ENCODE measurements at regions not wholly inside any gene's neighbourhood (a gene's known extent, or its start where the extent isn't known, plus 50 kb on each side); places are given as distances from the start of the nearest gene placed in this dataset.

- Histone ChIP-seq H3K4me2 (ENCODE audit: control insufficient read depth, extremely low read depth, insufficient read depth, low read depth, low read length) (no peak overlapping the region), H2AFZ (ENCODE audit: control insufficient read depth, low read length) (no peak overlapping the region), H3K9me3 (ENCODE audit: control insufficient read depth, low read depth, low read length) (no peaks in the 10 kb centered on the region), H3K27me3 (ENCODE audit: control insufficient read depth, extremely low read depth, insufficient read depth, low read length) (no peaks in the 10 kb centered on the region), H3K9me1 (ENCODE audit: control insufficient read depth, extremely low read depth, insufficient read depth, low read length) (no peaks in the 10 kb centered on the region), H4K20me1 (ENCODE audit: control insufficient read depth, extremely low read depth, insufficient read depth, low read length) (no peaks in the 10 kb centered on the region), H3K4me1 (ENCODE audit: control insufficient read depth, extremely low read depth, insufficient read depth, low read length) (no peaks in the 10 kb centered on the region), H3K79me2 (ENCODE audit: control insufficient read depth, insufficient read depth, low read length) (no peaks in the 10 kb centered on the region), H3K4me3 (ENCODE audit: control insufficient read depth in 2 of 3, extremely low read depth in 1 of 3, insufficient read depth in 2 of 3, low read depth in 1 of 3, low read length in 3 of 3) (no peak overlapping the region), H3K27ac (ENCODE audit: control insufficient read depth, insufficient read depth, low read length) (no peak overlapping the region), H3K36me3 (ENCODE audit: control insufficient read depth in 2 of 2, extremely low read depth in 1 of 2, insufficient read depth in 2 of 2, low read length in 2 of 2) (no peaks in the 10 kb centered on the region), H3K9ac (ENCODE audit: control insufficient read depth, extremely low read depth, insufficient read depth, low read length) (no peak overlapping the region)
- TF ChIP-seq CTCF (optimal IDR thresholded peaks at IDR 0.05 in 1 of 3, IDR thresholded peaks at IDR 0.05 in 1 of 3, conservative IDR thresholded peaks at IDR 0.05 in 1 of 3; ENCODE audit: extremely low read depth in 1 of 3, insufficient read depth in 2 of 3, low read length in 3 of 3) (no peak), EZH2 (IDR thresholded peaks at IDR 0.05; ENCODE audit: low read length) (no peak)
- dilution Hi-C loops (cut with MboI; ENCODE audit: extremely low pct_ligation_motif_present, low sequenced_read_pairs) = no loop called here
- FAIRE-seq (no peak), DNase-seq (ENCODE audit: low read depth, low spot score) (no peak)
Observed at GRCh38 chr5:40041452-40041851, 616.7 kb upstream of the DAB2 start.

DNA sequence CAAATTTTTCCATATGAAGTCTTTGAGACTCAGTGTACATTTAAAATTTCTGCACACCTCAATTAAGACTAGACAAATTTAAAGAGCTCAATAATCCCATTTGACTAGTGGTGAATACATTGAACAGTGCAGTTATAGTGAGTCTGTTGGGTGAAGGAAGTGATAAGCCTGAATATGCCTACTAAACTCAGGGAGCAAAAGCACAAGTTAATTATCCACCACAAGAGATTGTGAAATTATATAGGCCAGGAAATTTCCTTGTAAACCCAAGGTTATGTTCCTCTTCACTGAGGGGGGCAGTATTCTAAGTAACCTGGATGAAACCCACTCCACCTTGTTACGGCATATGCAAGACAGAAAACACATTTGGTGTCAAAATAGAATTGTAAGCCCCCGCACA lies 612.9 kb upstream of the DAB2 start:
- no peak for DNase-seq (ENCODE audit: low read depth, low spot score)
- Histone ChIP-seq H3K27me3 (ENCODE audit: control insufficient read depth, extremely low read depth, insufficient read depth, low read length) (no peaks in the 10 kb centered on the region), H3K9me1 (ENCODE audit: control insufficient read depth, extremely low read depth, insufficient read depth, low read length) (no peaks in the 10 kb centered on the region), H3K4me1 (ENCODE audit: control insufficient read depth, extremely low read depth, insufficient read depth, low read length) (no peaks in the 10 kb centered on the region), H3K4me2 (ENCODE audit: control insufficient read depth, extremely low read depth, insufficient read depth, low read depth, low read length) (no peak overlapping the region), H2AFZ (ENCODE audit: control insufficient read depth, low read length) (no peak overlapping the region), H3K36me3 (ENCODE audit: control insufficient read depth in 2 of 2, extremely low read depth in 1 of 2, insufficient read depth in 2 of 2, low read length in 2 of 2) (no peaks in the 10 kb centered on the region), H3K9ac (ENCODE audit: control insufficient read depth, extremely low read depth, insufficient read depth, low read length) (no peak overlapping the region), H3K27ac (ENCODE audit: control insufficient read depth, insufficient read depth, low read length) (no peak overlapping the region), H3K4me3 (ENCODE audit: control insufficient read depth in 2 of 3, extremely low read depth in 1 of 3, insufficient read depth in 2 of 3, low read depth in 1 of 3, low read length in 3 of 3) (no peak overlapping the region), H3K79me2 (ENCODE audit: control insufficient read depth, insufficient read depth, low read length) (no peaks in the 10 kb centered on the region), H4K20me1 (ENCODE audit: control insufficient read depth, extremely low read depth, insufficient read depth, low read length) (no peaks in the 10 kb centered on the region), H3K9me3 (ENCODE audit: control insufficient read depth, low read depth, low read length) (no peaks in the 10 kb centered on the region)
- dilution Hi-C loops (cut with MboI; ENCODE audit: extremely low pct_ligation_motif_present, low sequenced_read_pairs) = no loop called here
- no peak for TF ChIP-seq EZH2 (IDR thresholded peaks at IDR 0.05; ENCODE audit: low read length)
- TF ChIP-seq CTCF (optimal IDR thresholded peaks at IDR 0.05 in 1 of 3, IDR thresholded peaks at IDR 0.05 in 1 of 3, conservative IDR thresholded peaks at IDR 0.05 in 1 of 3; ENCODE audit: extremely low read depth in 1 of 3, insufficient read depth in 2 of 3, low read length in 3 of 3) = no peak
- no peak for FAIRE-seq
